Mesothelial cell of epicardium (in vitro differentiated cells): ENCODE measurements at regions not wholly inside any gene's neighbourhood (a gene's known extent, or its start where the extent isn't known, plus 50 kb on each side); places are given as distances from the start of the nearest gene placed in this dataset.

ENCODE experiments used
- DNase-seq, 2 experiments: peaks; one replicate each; pipeline ENCODE4 v3.0.0; 2021; ENCODE audit warnings: low spot score in 2 of 2; ENCODE audit not compliant: unreplicated experiment in 2 of 2
- H3K27ac Mint-ChIP-seq: 2 replicates; pipeline ENCODE4 v1.8.0; 2021; ENCODE audit warnings: mixed read lengths
- H3K27me3 Mint-ChIP-seq: 2 replicates; pipeline ENCODE4 v1.8.0; 2021; ENCODE audit warnings: low read depth, mixed read lengths
- H3K36me3 Mint-ChIP-seq: 2 replicates; pipeline ENCODE4 v1.8.0; 2021; ENCODE audit warnings: mixed read lengths
- H3K4me1 Mint-ChIP-seq: 2 replicates; pipeline ENCODE4 v1.8.0; 2021; ENCODE audit warnings: mixed read lengths
- H3K4me3 Mint-ChIP-seq: 2 replicates; pipeline ENCODE4 v1.8.0; 2021; ENCODE audit warnings: mild to moderate bottlenecking, moderate library complexity, mixed read lengths
- H3K9me3 Mint-ChIP-seq: 2 replicates; pipeline ENCODE4 v1.8.0; 2021; ENCODE audit warnings: mixed read lengths
- CTCF ChIP-seq: fragments of 200-600 bp; sonication (generic); IDR thresholded peaks from one replicate; pipeline ENCODE4 v1.5.0; 2021; ENCODE audit warnings: antibody characterized with exemption; ENCODE audit not compliant: unreplicated experiment

DNA sequence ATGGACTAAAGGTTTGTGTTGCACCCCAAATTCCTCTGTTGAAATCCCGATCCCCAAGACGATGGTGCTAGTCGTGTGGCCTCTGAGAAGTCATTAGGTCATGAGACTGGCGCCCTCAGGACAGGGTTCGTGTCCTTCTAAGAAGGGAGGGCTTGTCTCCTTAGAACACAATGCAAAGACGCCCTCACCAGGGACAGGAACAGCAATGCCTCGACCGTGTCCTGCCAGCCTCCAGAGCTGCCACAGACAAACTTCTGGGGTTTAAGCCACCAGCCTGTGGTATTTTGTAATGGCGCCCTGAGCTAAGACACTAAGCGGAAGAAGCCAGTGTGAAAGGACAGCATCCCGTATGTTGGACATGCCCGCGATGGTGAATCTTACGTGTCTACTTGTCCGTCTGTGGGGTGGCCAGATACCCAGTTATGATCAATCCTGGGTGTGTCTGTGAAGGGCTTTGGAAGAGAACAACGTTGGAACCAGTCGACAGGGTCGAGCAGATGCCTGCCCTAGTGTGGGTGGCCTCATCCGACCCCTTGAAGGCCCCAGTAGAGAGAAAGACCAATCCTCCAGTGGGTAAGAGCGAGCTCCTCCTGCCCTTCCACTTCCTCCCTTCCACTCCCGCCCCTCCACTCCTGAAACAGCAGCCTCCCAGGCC, 279.2 kb upstream of the IRX2 start:
- no peaks in the 10 kb centered on the region for H3K36me3 Mint-ChIP-seq
- no peak for TF ChIP-seq CTCF
- H3K4me3 Mint-ChIP-seq = no peak overlapping the region
- H3K4me1 Mint-ChIP-seq = peaks cover 10% of the 10 kb centered on the region
- no peaks in the 10 kb centered on the region for H3K27me3 Mint-ChIP-seq
- H3K27ac Mint-ChIP-seq = no peak overlapping the region
- no peak for DNase-seq
- no peaks in the 10 kb centered on the region for H3K9me3 Mint-ChIP-seq

DNA sequence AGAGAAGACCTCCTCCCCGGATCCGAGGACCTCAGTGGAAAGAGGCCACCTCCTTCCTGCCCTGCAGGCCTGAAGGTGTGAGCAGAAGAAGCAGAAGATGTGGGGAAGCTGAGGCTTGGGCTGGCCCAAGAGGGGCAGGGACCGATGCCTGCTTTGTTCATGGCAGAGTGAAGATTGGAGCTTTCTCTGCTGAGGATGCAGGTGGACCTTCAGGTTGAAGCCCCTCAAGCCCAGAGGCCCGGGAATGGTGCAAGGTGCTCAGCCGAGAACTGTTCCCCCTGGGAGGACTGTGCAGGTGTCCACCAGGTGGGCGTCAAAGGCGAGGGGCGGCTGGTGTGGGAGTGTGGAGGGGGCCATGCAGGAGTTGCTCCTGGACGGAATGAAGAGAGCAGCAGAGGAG, 277.9 kb upstream of the IRX2 start:
- DNase-seq = no peak
- TF ChIP-seq CTCF = no peak
- Mint-ChIP-seq H3K36me3 (no peaks in the 10 kb centered on the region), H3K27ac (no peak overlapping the region), H3K9me3 (no peaks in the 10 kb centered on the region), H3K4me3 (no peak overlapping the region), H3K4me1 (peaks cover 13% of the 10 kb centered on the region), H3K27me3 (no peaks in the 10 kb centered on the region)

GRCh38 chr5:3027866-3028635, 276.6 kb upstream of the IRX2 start:
- no peaks in the 10 kb centered on the region for H3K27me3 Mint-ChIP-seq
- no peaks in the 10 kb centered on the region for H3K9me3 Mint-ChIP-seq
- no peaks in the 10 kb centered on the region for H3K36me3 Mint-ChIP-seq
- H3K27ac Mint-ChIP-seq = no peak overlapping the region
- H3K4me1 Mint-ChIP-seq = peaks cover 17% of the 10 kb centered on the region
- DNase-seq = no peak
- TF ChIP-seq CTCF = no peak
- H3K4me3 Mint-ChIP-seq = no peak overlapping the region

DNA sequence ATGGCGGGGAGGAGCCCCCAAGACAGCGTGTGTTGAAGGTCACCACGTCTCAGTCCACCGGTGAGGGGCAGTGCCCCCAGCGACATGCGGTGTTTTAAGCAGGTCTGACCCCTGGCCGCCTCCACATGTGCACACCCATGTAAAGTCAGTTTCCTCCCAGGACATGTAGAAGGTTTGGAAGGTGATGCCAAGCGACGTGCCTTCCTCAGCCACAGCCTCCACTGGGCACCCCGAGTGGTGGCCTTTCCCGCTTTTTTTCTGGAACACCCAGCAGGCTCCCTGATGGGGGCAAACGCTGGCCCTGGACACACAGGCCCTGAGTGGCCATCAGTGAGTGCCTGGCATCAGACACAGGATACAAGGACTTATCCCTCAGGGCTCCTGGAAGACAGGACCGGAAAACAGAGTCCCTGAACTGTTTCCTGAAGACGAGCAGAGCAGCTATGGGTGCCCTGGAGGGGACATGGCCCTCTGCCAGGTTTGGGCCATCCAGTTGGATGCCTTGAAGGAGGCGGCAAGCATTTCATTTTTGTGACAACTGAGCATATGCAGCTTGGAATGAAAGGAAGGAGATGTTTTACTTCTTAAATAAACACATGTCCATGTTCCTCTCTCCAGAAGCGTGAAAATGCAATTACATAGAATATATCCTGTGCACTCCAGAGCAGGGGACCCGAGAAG, 275.8 kb upstream of the IRX2 start:
- Mint-ChIP-seq H3K4me3 (no peak overlapping the region), H3K27me3 (no peaks in the 10 kb centered on the region), H3K36me3 (no peaks in the 10 kb centered on the region), H3K27ac (no peak overlapping the region), H3K4me1 (peaks cover 17% of the 10 kb centered on the region), H3K9me3 (no peaks in the 10 kb centered on the region)
- no peak for DNase-seq
- TF ChIP-seq CTCF = no peak

GRCh38 chr5:3026651-3027050, 275.2 kb upstream of the IRX2 start:
- H3K4me1 Mint-ChIP-seq = peaks cover 17% of the 10 kb centered on the region
- H3K27ac Mint-ChIP-seq = no peak overlapping the region

More at GRCh38 chr5:3026651-3027050, 275.2 kb upstream of the IRX2 start:
- H3K27me3 Mint-ChIP-seq = no peaks in the 10 kb centered on the region
- TF ChIP-seq CTCF = no peak
- H3K36me3 Mint-ChIP-seq = no peaks in the 10 kb centered on the region
- DNase-seq = no peak
- H3K9me3 Mint-ChIP-seq = no peaks in the 10 kb centered on the region
- no peak overlapping the region for H3K4me3 Mint-ChIP-seq
